CD14-positive monocyte (primary cell): ENCODE measurements at regions not wholly inside any gene's neighbourhood (a gene's known extent, or its start where the extent isn't known, plus 50 kb on each side); places are given as distances from the start of the nearest gene placed in this dataset.

Experiments used
- DNase-seq, 3 donors: peaks; one replicate each; pipeline ENCODE4 v3.0.0-alpha.2; 2011 to 2022
- H2AFZ ChIP-seq: 2 replicates; pipeline ENCODE4 v1.6.0; 2012; ENCODE audit warnings: mild to moderate bottlenecking, low read depth, low read length, inconsistent platforms; ENCODE audit not compliant: insufficient read depth, poor library complexity, severe bottlenecking
- H3K27ac ChIP-seq, 2 donors: 1 replicate in 1 of 2; 2 replicates in 1 of 2; pipeline ENCODE4 v1.5.1; 2012 to 2013; ENCODE audit warnings: low read length in 2 of 2, control low read depth in 1 of 2, inconsistent platforms in 1 of 2, low read depth in 1 of 2, mild to moderate bottlenecking in 1 of 2
- H3K27me3 ChIP-seq, 2 donors: one replicate each; pipeline versions ENCODE4 v1.6.0 to v1.6.1; 2011 to 2013; ENCODE audit warnings: low read length in 2 of 2; ENCODE audit not compliant: control insufficient read depth in 2 of 2, insufficient read depth in 2 of 2
- H3K36me3 ChIP-seq, 2 donors: replicated peaks in 1 of 2; 1 replicate in 1 of 2; 2 replicates in 1 of 2; pipeline versions ENCODE4 v1.5.1 to v1.6.1; 2012 to 2013; ENCODE audit warnings: low read length in 2 of 2, control low read depth in 1 of 2, inconsistent platforms in 1 of 2, mild to moderate bottlenecking in 1 of 2; ENCODE audit not compliant: insufficient read depth in 2 of 2, control insufficient read depth in 1 of 2
- H3K4me1 ChIP-seq, 2 donors: 1 replicate in 1 of 2; 2 replicates in 1 of 2; pipeline versions ENCODE4 v1.5.1 to v1.6.1; 2012 to 2013; ENCODE audit warnings: low read length in 2 of 2, control low read depth in 1 of 2, inconsistent platforms in 1 of 2, mild to moderate bottlenecking in 1 of 2, moderate library complexity in 1 of 2; ENCODE audit not compliant: insufficient read depth in 2 of 2, control insufficient read depth in 1 of 2
- H3K4me2 ChIP-seq: replicated peaks from 2 replicates; pipeline ENCODE3; 2012; ENCODE audit warnings: low read length, moderate library complexity, mild to moderate bottlenecking; ENCODE audit not compliant: poor library complexity, severe bottlenecking; ENCODE audit errors: extremely low read depth
- H3K4me3 ChIP-seq, 3 experiments: fragments of 200-600 bp in 1 of 3; sonication (generic) in 1 of 3; replicated peaks in 1 of 3; 1 replicate in 2 of 3; 2 replicates in 1 of 3; pipeline ENCODE4 v1.5.1; 2011 to 2013; ENCODE audit warnings: low read length in 3 of 3, mild to moderate bottlenecking in 3 of 3, control low read depth in 2 of 3, low read depth in 2 of 3, inconsistent platforms in 1 of 3, moderate library complexity in 1 of 3
- H3K79me2 ChIP-seq: 2 replicates; pipeline ENCODE4 v1.6.0; 2012; ENCODE audit warnings: mild to moderate bottlenecking, control low read depth, inconsistent platforms, low read length, moderate library complexity; ENCODE audit not compliant: insufficient read depth
- H3K9ac ChIP-seq: 2 replicates; pipeline ENCODE4 v1.6.0; 2017; ENCODE audit warnings: low read length, mild to moderate bottlenecking; ENCODE audit not compliant: insufficient read depth, poor library complexity, severe bottlenecking
- H3K9me3 ChIP-seq, 2 donors: replicated peaks in 1 of 2; 1 replicate in 1 of 2; 2 replicates in 1 of 2; pipeline versions ENCODE4 v1.5.1 to v1.6.1; 2012 to 2013; ENCODE audit warnings: low read length in 2 of 2, control low read depth in 1 of 2; ENCODE audit not compliant: control insufficient read depth in 1 of 2, insufficient read depth in 1 of 2
- H4K20me1 ChIP-seq: 2 replicates; pipeline ENCODE4 v1.6.0; 2012; ENCODE audit warnings: mild to moderate bottlenecking, low read length, control low read depth, moderate library complexity; ENCODE audit not compliant: insufficient read depth
- H3K27ac Mint-ChIP-seq, 7 donors: one replicate each; pipeline ENCODE4 v1.8.0; 2020; ENCODE audit warnings: mild to moderate bottlenecking in 7 of 7, mixed read lengths in 7 of 7, moderate library complexity in 6 of 7, inconsistent platforms in 2 of 7
- H3K27me3 Mint-ChIP-seq, 3 donors: one replicate each; pipeline ENCODE4 v1.8.0; 2021 to 2022; ENCODE audit warnings: low read depth in 3 of 3, mild to moderate bottlenecking in 3 of 3, mixed read lengths in 3 of 3, moderate library complexity in 3 of 3, inconsistent platforms in 1 of 3
- H3K36me3 Mint-ChIP-seq, 2 donors: one replicate each; pipeline ENCODE4 v1.8.0; 2020; ENCODE audit warnings: mixed read lengths in 2 of 2, inconsistent platforms in 1 of 2, mild to moderate bottlenecking in 1 of 2
- H3K4me1 Mint-ChIP-seq: one replicate; pipeline ENCODE4 v1.8.0; 2020; ENCODE audit warnings: mild to moderate bottlenecking, mixed read lengths
- H3K4me3 Mint-ChIP-seq, 2 donors: one replicate each; pipeline ENCODE4 v1.8.0; 2020; ENCODE audit warnings: mild to moderate bottlenecking in 2 of 2, mixed read lengths in 2 of 2, moderate library complexity in 1 of 2
- H3K9me3 Mint-ChIP-seq, 7 donors: one replicate each; pipeline ENCODE4 v1.8.0; 2020 to 2022; ENCODE audit warnings: mixed read lengths in 7 of 7, mild to moderate bottlenecking in 6 of 7, moderate library complexity in 6 of 7, inconsistent platforms in 2 of 7
- CTCF ChIP-seq: fragments of 200-600 bp; IDR thresholded peaks from one replicate; pipeline ENCODE4 v1.8.0; 2022; ENCODE audit warnings: antibody characterized with exemption, mild to moderate bottlenecking
- WGBS: methylation state at CpG from one replicate; pipeline ENCODE4 v1.1.5; 2013; ENCODE audit warnings: missing lambda C conversion rate; ENCODE audit not compliant: insufficient coverage; 5-methylcytosine and 5-hydroxymethylcytosine counted together
- intact Hi-C, 2 donors: fragments of 100-400 bp; cut with micrococcal nuclease; formaldehyde crosslinking; loops; one replicate each; pipeline versions ENCODE4 v1.15.0 to v1.15.1; 2023

GRCh38 chr5:171585981-171586380 is 166.5 kb downstream of the FGF18 start:
- no peaks in the 10 kb centered on the region for H3K36me3 ChIP-seq
- no peak overlapping the region for H3K4me3 ChIP-seq
- no peaks in the 10 kb centered on the region for H3K27me3 ChIP-seq
- no peak for TF ChIP-seq CTCF
- Mint-ChIP-seq H3K36me3 (no peaks in the 10 kb centered on the region), H3K27me3 (peaks cover 2 to 3% (median 3%) of the 10 kb centered on the region in 3 donors), H3K27ac (no peak overlapping the region), H3K4me1 (peaks cover 4% of the 10 kb centered on the region), H3K4me3 (no peak overlapping the region), H3K9me3 (no peaks in the 10 kb centered on the region)
- H3K4me2 ChIP-seq, result no peak overlapping the region
- no peak overlapping the region for H3K27ac ChIP-seq
- 90% methylated on average over 9 of the region's 9 CpGs for WGBS
- intact Hi-C loops, result no loop called here
- H3K4me1 ChIP-seq, result no peaks in the 10 kb centered on the region
- H3K9ac ChIP-seq, result no peak overlapping the region
- no peak overlapping the region for H2AFZ ChIP-seq
- H3K79me2 ChIP-seq, result no peaks in the 10 kb centered on the region
- H4K20me1 ChIP-seq, result no peaks in the 10 kb centered on the region
- H3K9me3 ChIP-seq, result no peaks in the 10 kb centered on the region
- no peak for DNase-seq

- H3K36me3 ChIP-seq, result no peaks in the 10 kb centered on the region
- H4K20me1 ChIP-seq, result no peaks in the 10 kb centered on the region
- H3K4me1 ChIP-seq, result no peaks in the 10 kb centered on the region
- no peak for DNase-seq
- H3K4me2 ChIP-seq, result no peak overlapping the region
- TF ChIP-seq CTCF, result no peak
- intact Hi-C loops, result no loop called here
- H3K9me3 Mint-ChIP-seq, result no peaks in the 10 kb centered on the region
- no peaks in the 10 kb centered on the region for H3K79me2 ChIP-seq
- H3K4me3 ChIP-seq, result no peak overlapping the region
- WGBS, result 91% methylated on average over 1 of the region's 4 CpGs
- no peak overlapping the region for H3K27ac ChIP-seq
- no peaks in the 10 kb centered on the region for H3K9me3 ChIP-seq
- H3K27ac Mint-ChIP-seq, result no peak overlapping the region
- H3K9ac ChIP-seq, result no peak overlapping the region
- peaks cover 2 to 3% (median 3%) of the 10 kb centered on the region in 3 donors for H3K27me3 Mint-ChIP-seq
- no peak overlapping the region for H3K4me3 Mint-ChIP-seq
- H3K4me1 Mint-ChIP-seq, result peaks cover 4% of the 10 kb centered on the region
- no peaks in the 10 kb centered on the region for H3K27me3 ChIP-seq
- H3K36me3 Mint-ChIP-seq, result no peaks in the 10 kb centered on the region
- H2AFZ ChIP-seq, result no peak overlapping the region
Measured at GRCh38 chr5:171586436-171586835, 167.0 kb downstream of the FGF18 start.
